GM19239 (cell line): ENCODE measurements at regions not wholly inside any gene's neighbourhood (a gene's known extent, or its start where the extent isn't known, plus 50 kb on each side); places are given as distances from the start of the nearest gene placed in this dataset.

Experiments used
- DNase-seq: peaks from one replicate; pipeline ENCODE4 v3.0.0; 2011; ENCODE audit warnings: low spot score; ENCODE audit not compliant: insufficient read length
- FAIRE-seq: peaks from 2 replicates; lab custom pipeline; 2011; peaks lifted over from hg19 to GRCh38; lab: Jason Lieb, UNC

DNA sequence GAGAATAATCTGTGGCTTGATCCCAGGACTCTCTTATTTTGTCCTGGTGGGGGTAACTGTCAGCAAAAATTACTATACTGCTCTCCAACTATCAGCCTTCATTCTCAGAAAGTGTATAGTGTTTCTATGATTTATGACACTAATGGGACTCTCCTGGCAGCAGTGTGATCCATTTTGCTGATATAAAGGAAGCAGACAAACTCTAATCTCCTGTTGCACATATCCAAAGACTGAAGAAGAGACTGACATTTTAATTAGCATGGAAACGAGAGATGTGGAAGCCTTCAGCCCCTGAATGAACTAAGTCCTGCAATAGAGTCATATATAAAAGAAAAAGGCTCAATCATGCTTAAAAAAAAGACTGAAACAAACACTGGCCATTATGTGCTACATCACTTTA is 127.8 kb upstream of the SSTR1 start:
- FAIRE-seq (no peak), DNase-seq (no peak)

DNA sequence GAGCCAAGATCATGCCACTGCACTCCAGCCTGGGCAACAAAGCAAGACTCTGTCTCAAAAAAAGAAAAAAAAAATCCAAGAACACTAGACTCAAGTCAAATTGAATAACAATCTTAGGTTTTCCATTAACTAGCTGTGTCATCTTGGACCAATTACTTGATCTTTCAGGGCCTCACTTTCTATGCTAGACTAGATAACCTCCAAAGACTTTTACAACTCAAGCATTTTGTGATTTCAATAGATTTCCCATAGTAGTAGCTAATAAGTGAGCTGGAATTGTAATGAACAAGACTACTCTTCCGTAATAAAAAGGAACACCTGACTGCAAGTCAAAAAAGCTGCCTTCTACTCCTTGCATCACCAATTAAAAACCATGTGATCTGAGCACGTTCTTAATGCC is 127.0 kb upstream of the SSTR1 start:
- DNase-seq (no peak), FAIRE-seq (no peak)

DNA sequence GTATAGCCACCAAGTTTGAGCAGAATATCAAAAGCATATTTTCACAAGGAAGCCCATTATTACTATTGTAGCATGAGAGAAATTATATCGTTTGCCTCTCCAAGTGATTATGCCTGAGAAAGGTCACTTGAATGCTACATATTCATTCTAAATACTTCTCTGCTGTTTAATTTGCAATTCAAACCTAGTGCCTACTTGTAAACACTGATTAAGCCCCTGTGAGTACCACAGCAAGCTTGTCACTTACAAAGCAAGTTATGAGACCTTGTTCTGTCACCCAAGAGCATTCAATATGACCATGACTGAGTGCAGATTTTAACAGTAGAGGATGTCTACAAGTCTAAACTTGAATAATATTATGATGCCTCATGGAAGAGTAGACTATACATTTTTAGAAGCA is 124.7 kb upstream of the SSTR1 start:
- FAIRE-seq (no peak), DNase-seq (no peak)

DNA sequence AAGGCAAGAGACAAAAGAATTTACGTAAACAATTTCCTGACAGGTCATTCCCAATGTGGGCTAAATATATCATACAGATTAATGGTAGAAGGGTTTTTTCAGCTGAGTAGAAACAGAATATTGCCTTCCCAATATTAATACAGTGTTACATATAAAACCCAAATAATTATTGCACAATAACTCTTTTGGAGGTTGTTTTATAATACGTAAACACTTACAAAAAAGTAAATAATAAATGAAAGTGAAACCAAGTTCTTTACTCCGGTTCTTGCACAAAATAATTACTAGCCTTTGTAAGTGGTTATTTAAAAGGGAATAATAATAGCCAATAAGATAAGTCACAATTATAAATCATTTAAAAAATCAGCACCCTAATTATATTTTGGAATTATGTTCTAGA is 118.6 kb upstream of the SSTR1 start:
- FAIRE-seq, result no peak
- no peak for DNase-seq

DNA sequence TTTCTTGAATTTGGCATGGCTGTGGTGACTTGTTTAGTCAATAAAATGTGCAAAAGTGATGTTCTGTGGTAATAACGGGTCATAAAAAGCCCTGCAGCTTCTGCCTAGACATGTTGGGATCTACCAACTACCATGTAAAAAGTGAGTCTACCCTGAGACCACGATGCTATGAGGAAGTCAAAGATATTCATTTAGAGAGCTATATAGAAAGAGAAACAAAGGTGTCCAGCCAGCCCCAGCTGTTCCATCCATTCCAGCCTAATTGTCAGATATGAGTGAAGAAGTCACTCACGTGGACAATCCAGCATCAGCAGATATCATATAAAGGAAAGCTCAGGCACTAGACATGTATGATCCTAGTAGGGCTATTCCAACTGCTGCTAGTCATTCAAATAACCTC is 117.2 kb upstream of the SSTR1 start:
- FAIRE-seq (no peak), DNase-seq (no peak)

DNA sequence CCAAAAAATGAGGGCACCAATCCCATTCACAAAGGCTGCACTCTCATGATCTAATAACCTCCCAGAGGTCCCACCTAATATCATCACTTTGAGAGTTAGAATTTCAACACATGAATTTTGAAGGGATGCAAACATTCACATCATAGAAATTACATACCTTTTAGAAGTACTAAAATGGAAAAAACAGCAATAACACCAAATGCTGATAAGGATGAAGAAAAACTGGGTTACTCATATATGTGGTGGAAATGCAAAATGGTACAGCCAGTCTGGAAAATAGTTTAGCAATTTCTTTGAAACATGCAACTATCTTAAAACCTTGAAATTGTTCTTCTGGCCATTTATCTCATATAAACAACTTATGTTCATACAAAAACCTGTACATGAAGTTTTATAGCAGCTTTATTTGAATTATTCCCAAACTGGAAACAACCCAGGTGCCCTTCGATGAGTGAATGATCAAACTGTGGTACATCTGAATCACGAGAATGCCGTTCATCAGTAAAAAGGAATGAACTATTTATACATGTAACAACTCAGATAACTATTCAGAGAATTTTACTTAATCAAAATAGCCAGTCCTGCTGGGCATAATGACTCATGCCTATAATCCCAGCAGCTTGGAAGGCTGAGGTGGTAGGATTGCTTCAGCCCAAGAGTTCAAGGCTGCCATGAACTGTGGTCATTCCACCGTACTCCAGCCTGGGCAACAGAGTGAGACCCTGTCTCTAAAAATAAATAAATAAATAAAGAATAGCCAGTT is 109.4 kb upstream of the SSTR1 start:
- FAIRE-seq (no peak), DNase-seq (no peak)

DNA sequence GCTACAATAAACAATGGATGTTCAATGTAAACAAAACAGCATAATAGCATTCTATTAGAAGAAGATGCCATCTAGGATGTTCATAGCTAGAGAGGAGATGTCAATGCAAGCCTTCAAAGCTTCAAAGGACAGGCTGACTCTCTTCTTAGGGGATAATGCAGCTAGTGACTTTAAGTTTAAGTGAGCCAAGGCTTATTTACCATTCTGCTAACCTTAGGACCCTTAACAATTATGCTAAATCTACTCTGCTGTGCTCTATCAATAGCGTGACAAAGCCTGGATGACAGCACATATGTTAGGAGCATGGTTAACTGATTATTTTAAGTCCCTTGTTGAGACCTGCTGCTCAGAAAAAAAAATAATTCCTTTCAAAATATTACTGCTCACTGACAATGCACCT is 106.0 kb upstream of the SSTR1 start:
- FAIRE-seq (no peak), DNase-seq (no peak)

DNA sequence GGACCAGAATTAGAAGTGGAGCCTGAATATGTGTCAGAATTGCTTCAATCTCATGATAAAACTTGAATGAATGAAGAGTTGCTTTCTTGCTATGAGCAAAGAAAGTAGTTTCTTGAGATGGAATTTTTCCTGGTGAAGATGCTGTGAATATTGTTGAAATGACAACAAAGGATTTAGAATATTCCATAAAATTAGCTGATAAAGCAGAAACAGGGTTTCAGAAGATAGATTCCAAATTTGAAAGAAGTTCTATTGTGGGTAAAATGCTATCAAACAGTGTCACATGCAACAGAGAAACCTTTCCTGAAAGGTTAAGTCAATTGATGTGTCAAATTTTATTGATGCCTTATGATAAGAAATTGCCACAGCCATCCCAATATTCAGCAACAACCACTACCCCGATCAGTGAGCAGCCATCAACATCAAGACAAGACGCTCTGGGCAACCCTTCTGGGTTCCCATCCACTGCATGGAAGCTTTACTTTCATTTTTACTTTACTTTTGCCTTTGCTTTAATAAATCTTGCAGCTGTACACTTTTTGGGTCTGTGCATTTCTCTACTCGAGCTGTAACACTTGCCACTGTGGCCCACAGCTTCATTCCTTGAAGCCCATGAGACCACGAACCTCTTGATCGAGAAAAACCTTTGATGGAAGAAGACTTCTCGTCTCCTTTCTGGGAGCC is 104.0 kb upstream of the SSTR1 start:
- no peak for DNase-seq
- FAIRE-seq, result no peak

DNA sequence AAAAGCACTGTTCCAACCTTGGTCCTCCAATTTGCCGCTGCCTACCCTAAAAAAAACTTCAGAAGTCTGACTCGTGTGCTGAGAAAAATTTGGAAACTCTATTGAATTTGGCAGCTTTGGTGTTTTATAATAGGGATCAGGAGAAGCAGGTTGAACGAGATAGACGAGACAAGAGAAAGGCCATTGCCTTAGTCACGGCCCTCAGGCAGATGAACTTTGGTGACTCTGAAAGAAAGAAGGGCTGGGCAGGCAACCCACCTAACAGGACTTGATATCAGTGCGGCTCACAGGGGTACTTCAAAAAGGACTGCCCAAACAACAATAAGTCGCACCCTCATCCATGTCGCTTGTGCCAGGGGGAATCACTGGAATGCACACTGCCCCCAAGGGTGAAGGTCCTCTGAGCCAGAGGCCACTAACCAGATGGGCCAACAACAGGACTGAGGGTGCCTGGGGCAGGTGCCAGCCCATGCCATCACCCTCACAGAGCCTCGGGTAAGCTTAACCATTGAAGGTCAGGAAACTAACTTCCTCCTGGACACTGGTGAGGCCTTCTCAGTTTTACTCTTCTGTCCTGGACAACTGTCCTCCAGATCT is 102.5 kb upstream of the SSTR1 start:
- DNase-seq (no peak), FAIRE-seq (no peak)

DNA sequence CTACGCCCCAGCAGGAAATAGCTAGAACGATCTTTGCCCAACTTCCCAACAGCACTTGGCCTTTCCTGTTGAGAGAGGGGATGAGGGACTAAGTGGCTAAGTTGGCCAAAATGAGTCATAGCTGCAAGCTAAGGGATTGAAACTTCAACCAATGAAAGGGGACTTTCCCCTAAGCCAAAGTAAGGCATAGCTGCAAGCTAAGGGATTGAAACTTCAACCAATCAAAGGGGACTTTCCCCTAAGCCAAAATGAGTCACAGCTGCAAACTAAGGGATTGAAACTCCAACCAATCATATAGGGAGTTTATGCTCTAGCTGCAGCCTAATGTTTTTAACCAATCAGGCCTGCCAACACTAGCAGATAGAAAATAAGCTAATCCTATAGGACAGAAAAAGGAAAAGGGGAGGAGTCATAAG is 100.5 kb upstream of the SSTR1 start:
- FAIRE-seq (no peak), DNase-seq (no peak)

DNA sequence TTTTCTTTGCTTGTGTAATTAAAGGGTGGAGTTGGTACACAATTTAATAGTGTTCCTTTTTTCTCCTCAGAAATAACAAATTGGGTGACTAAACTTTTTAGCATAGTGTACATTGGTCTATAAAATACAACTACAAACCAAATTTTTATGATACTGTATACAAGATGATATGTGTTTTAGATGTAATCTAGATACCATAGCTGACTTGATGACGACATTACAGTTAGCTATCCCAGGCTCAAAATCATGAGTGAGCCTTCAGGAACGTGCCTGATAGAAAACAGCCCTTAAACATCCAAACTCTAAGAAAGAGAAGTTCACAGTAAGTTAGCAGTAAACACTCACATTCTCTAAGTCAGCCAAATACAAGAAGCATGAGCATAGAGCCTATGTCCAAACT is 99.0 kb upstream of the SSTR1 start:
- no peak for DNase-seq
- FAIRE-seq, result no peak

DNA sequence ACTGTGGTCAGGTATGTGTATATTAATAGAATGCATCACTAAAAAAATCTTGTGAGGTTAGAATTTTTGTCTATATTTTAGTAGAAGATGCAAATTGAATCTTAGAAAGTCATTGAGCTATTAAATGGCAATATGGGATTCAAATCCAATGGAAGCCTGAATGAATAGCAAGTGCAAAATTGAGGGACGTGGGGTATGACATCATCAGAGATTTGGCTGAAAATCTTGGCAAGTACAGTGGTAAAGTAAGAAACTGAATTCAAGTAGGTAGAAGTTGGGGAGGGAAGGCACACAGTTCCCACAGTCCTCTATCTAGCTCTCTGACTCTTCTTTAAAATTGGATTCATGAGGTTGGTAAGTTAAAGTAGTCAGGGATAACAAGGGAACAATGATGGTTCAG is 97.4 kb upstream of the SSTR1 start:
- no peak for DNase-seq

DNA sequence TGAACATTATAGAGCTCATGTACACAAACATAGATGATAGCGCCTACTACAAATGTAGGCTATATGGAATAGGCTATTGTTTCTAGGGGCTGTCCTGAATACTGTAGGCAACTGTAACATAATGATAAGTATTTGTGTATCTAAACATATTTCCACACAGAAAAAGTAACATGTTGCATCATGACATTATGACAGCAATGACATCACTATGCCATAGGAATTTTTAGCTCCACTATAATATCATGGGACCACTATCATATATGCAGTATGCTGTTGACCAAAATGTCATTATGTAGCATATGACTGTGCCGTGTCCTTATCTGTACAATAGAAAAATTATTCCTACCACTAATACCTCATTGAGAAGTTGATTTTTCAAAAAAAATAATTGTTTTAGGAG is 96.7 kb upstream of the SSTR1 start:
- no peak for DNase-seq
- FAIRE-seq, result no peak

More for the DNA sequence above, 97.4 kb upstream of the SSTR1 start:
- FAIRE-seq, result no peak

DNA sequence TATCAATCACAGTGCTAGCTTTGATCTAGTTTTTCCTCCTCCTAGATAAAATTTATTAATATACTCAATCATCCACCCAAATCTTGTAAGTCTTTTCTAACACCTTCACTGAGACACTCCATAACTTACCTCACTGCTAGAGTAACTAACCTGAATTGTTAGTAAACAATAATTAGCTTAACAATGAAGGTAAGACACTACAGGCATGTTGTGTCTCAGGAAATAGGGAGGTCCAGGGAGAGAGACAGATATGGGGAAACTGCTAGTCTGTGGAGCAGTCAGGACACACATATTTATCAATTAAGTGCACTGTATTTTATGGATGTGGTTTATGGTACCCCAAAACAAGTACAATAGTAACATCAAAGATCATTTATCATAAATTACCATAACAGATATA is 94.2 kb upstream of the SSTR1 start:
- FAIRE-seq, result no peak
- DNase-seq, result no peak

DNA sequence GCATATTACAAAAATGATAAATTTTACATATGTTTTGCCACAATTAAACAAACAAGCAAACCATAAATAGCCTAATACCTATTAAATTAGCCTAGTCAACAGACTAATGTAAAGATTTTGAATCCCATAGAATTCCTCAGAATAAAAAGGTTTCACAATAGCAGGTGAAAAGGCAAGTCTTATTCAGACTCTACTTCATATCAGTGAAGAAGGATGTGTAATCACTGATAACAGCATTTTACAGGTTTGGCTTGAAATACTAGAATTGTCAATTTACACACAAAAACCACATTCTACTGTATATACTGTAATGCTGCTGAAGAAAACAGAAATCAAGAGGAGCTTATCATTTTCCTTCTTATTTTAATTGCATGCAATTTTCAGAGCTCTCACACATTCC is 90.8 kb upstream of the SSTR1 start:
- FAIRE-seq (no peak), DNase-seq (no peak)

DNA sequence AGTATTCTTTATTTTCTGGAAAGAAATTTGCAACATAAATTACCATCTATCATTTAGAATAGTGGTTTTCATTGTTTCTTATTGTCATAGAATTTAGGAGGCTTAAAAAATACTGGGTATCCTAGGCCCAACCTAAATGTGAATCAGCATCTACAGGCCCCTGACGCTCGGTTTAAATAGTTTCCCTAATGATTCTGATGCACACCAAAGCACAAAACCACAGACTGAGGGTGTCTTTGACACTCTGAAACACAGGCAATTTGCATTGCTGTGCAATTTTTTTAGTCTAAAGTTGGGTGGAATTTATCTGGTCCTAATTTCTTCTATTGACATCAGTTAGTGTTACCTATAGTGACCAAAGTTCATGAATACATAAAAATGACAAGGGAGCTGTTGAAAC is 87.6 kb upstream of the SSTR1 start:
- FAIRE-seq (no peak), DNase-seq (no peak)

DNA sequence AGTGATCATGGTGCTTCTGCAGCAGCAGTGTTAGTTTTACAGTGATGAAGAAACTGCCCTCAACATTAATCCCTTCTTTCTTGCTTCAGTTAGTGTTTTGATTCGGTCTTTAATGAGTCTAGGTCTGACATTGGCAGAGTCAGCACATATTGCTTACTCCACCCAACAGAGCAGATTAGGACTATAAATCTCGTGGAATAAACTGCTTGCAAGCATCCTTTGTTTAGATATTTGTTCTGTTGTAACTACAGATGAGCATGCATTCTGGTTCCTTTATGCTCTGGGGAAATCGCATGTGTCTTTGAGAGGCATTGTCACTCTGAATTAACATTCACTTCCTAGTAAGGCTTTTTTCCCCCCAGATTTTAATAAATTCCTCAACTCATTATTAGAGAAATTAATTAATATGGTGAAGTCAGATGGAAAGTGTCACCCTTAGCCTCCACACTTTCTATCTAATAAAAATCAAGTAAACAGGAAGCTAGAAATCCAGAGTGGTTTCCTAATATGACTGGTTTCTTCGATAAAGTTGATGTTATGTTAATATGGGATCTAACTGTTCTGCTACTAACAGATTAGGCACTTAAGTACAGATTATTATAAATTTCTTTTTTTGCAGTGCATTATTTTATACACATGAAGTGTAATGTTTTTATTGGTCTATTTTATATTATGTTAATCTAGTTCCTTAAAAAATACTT is 86.2 kb upstream of the SSTR1 start:
- FAIRE-seq (no peak), DNase-seq (no peak)

DNA sequence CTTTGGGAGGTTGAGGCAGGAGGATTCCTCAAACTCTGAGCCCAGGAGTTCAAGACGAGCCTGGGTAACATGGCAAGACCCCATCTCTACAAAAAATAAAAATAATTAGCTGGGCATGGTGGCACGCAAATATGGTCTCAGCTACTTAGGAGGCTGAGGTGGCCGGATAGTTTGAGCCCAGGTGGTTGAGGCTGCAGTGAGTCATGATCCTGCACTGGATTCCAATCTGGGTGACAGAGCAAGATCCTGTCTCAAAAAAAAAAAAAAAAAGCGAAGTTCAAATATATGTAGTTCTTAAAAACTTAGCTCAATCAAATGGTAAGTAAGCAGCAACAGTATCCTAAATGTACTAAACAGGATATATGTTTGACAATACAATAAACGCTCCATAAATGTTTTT is 85.5 kb upstream of the SSTR1 start:
- no peak for FAIRE-seq
- DNase-seq, result no peak

DNA sequence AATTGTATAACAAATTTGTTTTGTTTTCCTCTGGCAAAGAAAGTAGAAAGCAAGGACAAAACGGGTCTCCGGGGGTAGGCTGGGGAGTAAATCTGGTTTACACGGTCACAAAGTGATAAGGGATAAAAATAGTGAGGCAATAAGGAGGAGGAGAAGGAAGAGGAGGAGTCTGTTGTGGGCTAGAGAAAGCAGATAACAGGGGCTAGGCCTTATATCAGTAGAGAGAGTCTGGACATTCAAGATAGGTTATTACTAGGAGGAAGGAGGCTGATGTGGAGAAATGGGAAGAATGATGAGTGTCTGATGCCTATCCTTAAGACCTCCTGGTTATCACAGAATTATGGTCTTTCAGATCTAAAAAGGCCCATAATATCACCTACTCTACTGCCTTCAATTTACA is 83.2 kb upstream of the SSTR1 start:
- no peak for FAIRE-seq
- no peak for DNase-seq

DNA sequence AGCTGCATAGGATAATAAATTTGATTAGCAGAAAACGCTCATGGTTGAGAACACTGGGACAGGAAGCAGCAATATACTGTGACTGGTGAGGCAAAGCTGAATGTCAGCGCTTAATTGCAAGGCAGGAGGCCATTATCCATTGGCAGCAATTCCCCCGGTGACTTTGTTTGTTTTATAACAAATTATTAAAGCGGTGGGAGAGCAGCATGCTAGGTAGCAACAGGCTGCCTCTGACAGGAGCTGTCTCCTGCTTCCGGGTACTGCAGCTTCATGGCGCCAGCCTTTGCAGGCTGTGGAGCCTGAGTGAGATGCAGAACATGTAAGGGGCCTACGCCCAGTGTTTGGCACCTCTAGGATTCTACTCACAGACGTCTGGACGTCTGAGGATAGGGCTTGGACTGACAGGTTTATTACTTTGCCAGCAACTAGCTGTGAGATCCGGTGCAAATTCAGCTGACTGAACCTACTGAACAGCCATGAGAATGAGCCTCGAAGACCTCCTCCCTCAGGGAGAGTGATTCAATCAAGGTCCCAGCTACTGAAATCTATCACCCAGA is 82.1 kb upstream of the SSTR1 start:
- DNase-seq (no peak), FAIRE-seq (no peak)

DNA sequence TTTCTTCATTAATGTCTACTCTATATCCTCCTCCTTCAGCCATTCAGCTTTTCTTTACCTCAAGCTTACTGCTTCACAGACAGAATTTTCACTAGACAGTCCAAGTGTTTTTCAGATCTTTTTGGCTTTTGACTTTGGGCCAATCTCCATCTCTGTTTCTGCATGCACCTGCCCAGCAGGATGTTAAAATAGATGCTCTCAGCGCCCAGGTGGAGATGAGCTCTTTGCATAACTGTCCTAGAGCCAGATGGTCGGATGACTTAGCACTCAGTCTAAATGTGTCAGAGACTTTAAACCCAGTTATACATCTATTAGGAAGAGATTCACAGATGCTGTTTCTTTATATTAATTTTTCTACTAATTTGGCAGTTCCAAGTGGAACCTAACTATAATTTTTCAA is 80.3 kb upstream of the SSTR1 start:
- FAIRE-seq, result no peak

More for the DNA sequence above, 80.3 kb upstream of the SSTR1 start:
- no peak for DNase-seq
